GM23338 (cell line): ENCODE measurements at regions not wholly inside any gene's neighbourhood (a gene's known extent, or its start where the extent isn't known, plus 50 kb on each side); places are given as distances from the start of the nearest gene placed in this dataset.

ENCODE experiments used
- ATAC-seq: fragments of 200-7000 bp; cut with Tn5 transposase; 3 replicates; pipeline ENCODE4 v1.9.1; 2020
- DNase-seq: peaks from one replicate; pipeline ENCODE4 v3.0.0-alpha.2; 2015; ENCODE audit warnings: low spot score
- H2AFZ ChIP-seq: fragments of 200-600 bp; sonication (generic); 2 replicates; pipeline ENCODE4 v1.8.0; 2016; ENCODE audit warnings: antibody characterized with exemption, mild to moderate bottlenecking, moderate library complexity
- H3F3A ChIP-seq: fragments of 200-600 bp; sonication (generic); replicated peaks from 2 replicates; pipeline ENCODE4 v1.8.0; 2017; ENCODE audit warnings: antibody characterized with exemption, mixed run types, low read depth
- H3K27ac ChIP-seq: fragments of 200-600 bp; sonication (generic); 2 replicates; pipeline ENCODE4 v1.6.1; 2016; ENCODE audit warnings: low read depth
- H3K27me3 ChIP-seq: fragments of 200-600 bp; sonication (generic); 2 replicates; pipeline ENCODE4 v1.8.0; 2016; ENCODE audit warnings: mild to moderate bottlenecking, mixed run types, moderate library complexity; ENCODE audit not compliant: insufficient read depth
- H3K36me3 ChIP-seq: fragments of 200-600 bp; sonication (generic); 2 replicates; pipeline ENCODE4 v1.8.0; 2016; ENCODE audit warnings: mild to moderate bottlenecking; ENCODE audit not compliant: insufficient read depth
- H3K4me1 ChIP-seq: fragments of 200-600 bp; sonication (generic); 2 replicates; pipeline ENCODE4 v1.8.0; 2016; ENCODE audit warnings: mild to moderate bottlenecking, moderate library complexity; ENCODE audit not compliant: insufficient read depth
- H3K4me2 ChIP-seq: fragments of 200-600 bp; sonication (generic); 2 replicates; pipeline ENCODE4 v1.7.1; 2017; ENCODE audit warnings: mixed run types
- H3K4me3 ChIP-seq: fragments of 200-600 bp; sonication (generic); 2 replicates; pipeline ENCODE4 v1.6.1; 2016; ENCODE audit warnings: mixed run types
- H3K79me2 ChIP-seq: fragments of 200-600 bp; sonication (generic); replicated peaks from 2 replicates; pipeline ENCODE4 v1.8.0; 2017; ENCODE audit warnings: mild to moderate bottlenecking; ENCODE audit not compliant: insufficient read depth
- H3K9me2 ChIP-seq: fragments of 200-600 bp; sonication (generic); 2 replicates; pipeline ENCODE4 v1.8.0; 2017; ENCODE audit not compliant: insufficient read depth
- H4K20me1 ChIP-seq: fragments of 200-600 bp; sonication (generic); replicated peaks from 2 replicates; pipeline ENCODE4 v1.8.0; 2017; ENCODE audit warnings: mild to moderate bottlenecking; ENCODE audit not compliant: insufficient read depth
- H3K27ac Mint-ChIP-seq: 2 replicates; pipeline ENCODE4 v1.8.0; 2020; ENCODE audit warnings: inconsistent platforms, mild to moderate bottlenecking, moderate library complexity, mixed read lengths
- H3K27me3 Mint-ChIP-seq: 3 replicates; pipeline ENCODE4 v1.8.0; 2022; ENCODE audit warnings: low read depth, mild to moderate bottlenecking, moderate library complexity, mixed read lengths, inconsistent platforms; ENCODE audit not compliant: insufficient read depth, poor library complexity
- H3K36me3 Mint-ChIP-seq: 3 replicates; pipeline ENCODE4 v1.8.0; 2021; ENCODE audit warnings: low read depth, mild to moderate bottlenecking, inconsistent platforms, moderate library complexity, mixed read lengths
- H3K4me1 Mint-ChIP-seq: 3 replicates; pipeline ENCODE4 v1.8.0; 2020; ENCODE audit warnings: mild to moderate bottlenecking, inconsistent platforms, mixed read lengths
- H3K4me3 Mint-ChIP-seq: 3 replicates; pipeline ENCODE4 v1.8.0; 2021; ENCODE audit warnings: moderate library complexity, mild to moderate bottlenecking, inconsistent platforms, mixed read lengths
- H3K9me3 Mint-ChIP-seq: 3 replicates; pipeline ENCODE4 v1.8.0; 2020; ENCODE audit warnings: moderate library complexity, mild to moderate bottlenecking, inconsistent platforms, mixed read lengths
- CREB1 ChIP-seq: fragments of 250-450 bp; sonication (Bioruptor Pico); IDR thresholded peaks from 2 replicates; pipeline ENCODE4 v1.5.0; 2020; ENCODE audit warnings: low read depth, mild to moderate bottlenecking, moderate library complexity
- CTCF ChIP-seq, 2 experiments: fragments of 200-600 bp in 1 of 2; sonication (generic) in 1 of 2; conservative IDR thresholded peaks; 2 replicates each; pipeline versions ENCODE4 v1.5.1 to v1.6.1; 2016 to 2017; ENCODE audit warnings: antibody characterized with exemption in 2 of 2, low read depth in 2 of 2, mild to moderate bottlenecking in 2 of 2, moderate library complexity in 1 of 2
- ETS1 ChIP-seq: IDR thresholded peaks from 2 replicates; pipeline ENCODE4 v1.6.1; 2016; ENCODE audit warnings: antibody characterized with exemption
- EZH2 ChIP-seq: fragments of 200-600 bp; sonication (generic); IDR thresholded peaks from one replicate; pipeline ENCODE4 v1.8.0; 2017; ENCODE audit warnings: antibody characterized with exemption, mild to moderate bottlenecking, low read depth; ENCODE audit not compliant: unreplicated experiment
- EZH2phosphoT487 ChIP-seq: fragments of 200-600 bp; sonication (generic); IDR thresholded peaks from one replicate; pipeline ENCODE4 v1.8.1; 2018; ENCODE audit warnings: antibody characterized with exemption; ENCODE audit not compliant: unreplicated experiment
- JUNB ChIP-seq: IDR thresholded peaks from one replicate; pipeline ENCODE4 v1.6.1; 2016; ENCODE audit warnings: antibody characterized with exemption; ENCODE audit not compliant: unreplicated experiment
- NANOG ChIP-seq: IDR thresholded peaks from 2 replicates; pipeline ENCODE4 v1.6.1; 2016; ENCODE audit warnings: antibody characterized with exemption, borderline replicate concordance
- POLR2AphosphoS5 ChIP-seq: IDR thresholded peaks from 2 replicates; pipeline ENCODE4 v1.6.1; 2016; ENCODE audit warnings: antibody characterized with exemption, low read depth
- REST ChIP-seq: IDR thresholded peaks from one replicate; pipeline ENCODE4 v1.6.1; 2018; ENCODE audit warnings: antibody characterized with exemption; ENCODE audit not compliant: unreplicated experiment
- STAT1 ChIP-seq: IDR thresholded peaks from one replicate; pipeline ENCODE4 v1.6.1; 2016; ENCODE audit warnings: antibody characterized with exemption; ENCODE audit not compliant: unreplicated experiment
- ZNF114 ChIP-seq: fragments of 250-450 bp; sonication (Bioruptor Pico); IDR thresholded peaks from 2 replicates; pipeline ENCODE4 v1.5.0; 2020; ENCODE audit warnings: mild to moderate bottlenecking, moderate library complexity
- ZNF331 ChIP-seq: fragments of 250-450 bp; sonication (Bioruptor Pico); IDR thresholded peaks from 2 replicates; pipeline ENCODE4 v1.5.0; 2020; ENCODE audit warnings: low read depth, mild to moderate bottlenecking, moderate library complexity
- ZNF462 ChIP-seq: fragments of 250-450 bp; sonication (Bioruptor Pico); IDR thresholded peaks from 2 replicates; pipeline ENCODE4 v1.5.0; 2020; ENCODE audit warnings: mild to moderate bottlenecking, moderate library complexity

GRCh38 chr3:18533039-18533438, 107.9 kb upstream of the SATB1 start:
- Histone ChIP-seq H3K4me3 (no peak overlapping the region), H3K36me3 (no peaks in the 10 kb centered on the region), H2AFZ (no peak overlapping the region), H3K9me2 (no peaks in the 10 kb centered on the region), H3K27me3 (no peaks in the 10 kb centered on the region), H3K27ac (no peak overlapping the region), H3K79me2 (no peaks in the 10 kb centered on the region), H4K20me1 (no peaks in the 10 kb centered on the region), H3K4me2 (no peak overlapping the region), H3K4me1 (no peaks in the 10 kb centered on the region; the same call in 1 of the 2 replicates), H3F3A (no peaks in the 10 kb centered on the region)
- H3K4me1 Mint-ChIP-seq = no peaks in the 10 kb centered on the region; the same call in 2 of the 3 replicates
- no peak for ATAC-seq
- H3K9me3 Mint-ChIP-seq = no peaks in the 10 kb centered on the region
- no peak for DNase-seq
- H3K36me3 Mint-ChIP-seq = no peaks in the 10 kb centered on the region
- TF ChIP-seq EZH2phosphoT487 = no peak
- no peak for TF ChIP-seq CREB1
- TF ChIP-seq POLR2AphosphoS5 = no peak
- TF ChIP-seq ZNF114 = no peak
- TF ChIP-seq CTCF (conservative IDR thresholded peaks at IDR 0.05; ENCODE audit: low read depth in 2 of 2) = no peak
- TF ChIP-seq ZNF331 (CRISPR knock-in tag) = no peak
- TF ChIP-seq NANOG = no peak
- no peak for TF ChIP-seq REST
- no peak for TF ChIP-seq ETS1
- no peak for TF ChIP-seq STAT1
- no peak for TF ChIP-seq ZNF462 (CRISPR knock-in tag)
- no peak for TF ChIP-seq JUNB
- TF ChIP-seq EZH2 = no peak
- no peak overlapping the region for H3K27ac Mint-ChIP-seq
- H3K4me3 Mint-ChIP-seq = no peak overlapping the region
- no peaks in the 10 kb centered on the region for H3K27me3 Mint-ChIP-seq
